Lung microvascular endothelial cell (primary cell): ENCODE measurements at regions not wholly inside any gene's neighbourhood (a gene's known extent, or its start where the extent isn't known, plus 50 kb on each side); places are given as distances from the start of the nearest gene placed in this dataset.
A peak's percentile ranks its signal among the peaks of the same experiment; 100 is the strongest.

Experiments used
- DNase-seq, 2 donors: peaks; one replicate each; pipeline versions ENCODE4 v3.0.0 to v3.0.0-alpha.2; 2010; ENCODE audit warnings: low read depth in 2 of 2

DNA sequence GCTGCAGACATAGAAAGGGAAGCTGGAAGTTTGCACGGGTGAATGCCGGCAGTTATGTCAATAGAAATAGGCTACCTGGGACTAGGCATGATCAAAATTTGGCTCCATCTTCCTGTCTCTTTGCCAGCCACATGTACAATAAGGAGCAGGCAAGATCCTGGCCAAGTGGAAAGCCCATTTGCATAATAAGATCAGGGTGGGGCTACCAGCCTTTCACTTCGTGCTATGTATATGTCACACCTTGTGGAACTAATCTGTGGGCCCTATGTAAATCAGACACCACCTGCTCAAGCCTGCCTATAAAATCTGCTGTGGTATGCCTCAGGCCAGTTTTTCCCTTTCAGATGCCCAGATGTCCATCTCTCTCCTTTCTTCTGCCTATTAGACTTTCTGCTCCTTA, 79.3 kb upstream of the DRD2 start:
- DNase-seq = no peak

DNA sequence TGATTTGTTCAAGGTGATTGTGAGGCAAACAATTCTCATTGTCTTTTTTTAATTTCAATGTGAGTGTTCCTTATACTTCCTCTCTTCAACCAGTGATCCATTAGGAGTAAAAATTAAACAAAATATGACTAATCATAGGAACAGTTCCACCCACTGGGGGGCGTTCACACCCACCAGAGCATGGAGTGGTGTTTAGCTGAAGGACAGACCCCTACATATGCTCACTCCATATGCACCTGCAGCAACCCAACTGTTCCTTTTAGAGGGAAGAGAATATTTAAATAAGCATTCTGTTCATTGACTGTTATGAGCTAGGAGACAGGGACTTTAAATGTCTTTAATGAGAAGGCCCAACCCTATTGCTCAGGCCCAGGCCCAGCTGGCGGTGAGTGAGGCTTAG, 78.7 kb upstream of the DRD2 start:
- peak in 1 of 2 donors; percentile 25 for DNase-seq

DNA sequence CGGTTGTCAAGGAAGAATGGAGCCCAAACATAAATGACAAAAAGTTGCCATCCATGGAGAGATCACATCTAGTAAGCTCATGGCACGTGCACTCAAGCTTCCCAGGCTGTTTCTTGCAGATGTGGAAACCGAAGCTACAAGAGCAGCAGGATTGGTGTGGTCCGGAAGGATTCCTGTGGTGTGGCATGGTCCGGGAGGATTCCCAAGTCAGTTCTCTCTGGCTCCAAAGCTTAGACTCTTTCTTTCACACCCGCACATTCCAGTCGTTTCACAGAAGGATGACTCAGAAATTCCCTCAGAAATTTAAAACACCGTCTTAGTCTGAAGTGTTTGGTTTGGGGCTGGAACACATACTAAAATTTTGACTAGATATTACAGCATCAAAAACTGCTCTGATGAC, 78.0 kb upstream of the DRD2 start:
- DNase-seq = no peak

DNA sequence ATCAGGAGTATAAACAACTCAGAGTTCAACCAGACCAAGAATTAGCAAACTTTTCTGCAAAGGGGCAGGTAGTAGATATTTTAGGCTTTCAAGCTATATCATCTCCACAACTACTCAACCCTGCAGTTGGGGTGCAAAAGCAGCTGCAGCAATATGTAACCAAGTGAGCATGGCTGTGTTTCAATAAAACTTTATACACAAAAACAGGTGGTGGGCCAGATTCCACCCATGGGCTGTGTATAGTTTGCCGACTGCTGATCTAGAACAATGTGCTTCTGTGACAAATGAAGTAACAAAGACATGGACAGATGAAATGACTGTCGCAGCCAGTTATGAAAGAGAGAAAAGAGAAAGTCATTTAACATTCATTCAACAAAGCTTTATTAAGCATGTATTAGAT, 77.1 kb upstream of the DRD2 start:
- no peak for DNase-seq

DNA sequence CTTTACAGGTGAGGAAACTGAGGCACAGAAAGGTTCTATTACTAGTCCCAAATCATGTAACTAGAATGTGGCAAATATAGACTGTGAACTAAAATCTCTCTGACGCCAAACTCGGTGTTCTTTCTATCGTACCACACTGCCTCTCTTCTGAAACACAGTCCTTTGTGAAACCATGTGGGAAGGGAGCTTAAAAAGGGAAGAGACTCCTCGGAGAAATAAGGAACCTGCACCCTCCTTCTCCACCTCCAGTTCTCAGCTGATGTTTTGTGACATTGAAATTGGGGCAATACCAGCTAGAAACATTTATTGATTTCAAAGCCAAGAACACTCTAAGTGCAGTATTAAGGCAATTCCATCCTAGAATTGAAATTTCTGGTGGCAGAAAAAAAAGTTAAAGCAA, 76.4 kb upstream of the DRD2 start:
- no peak for DNase-seq

- no peak for DNase-seq
Measured at GRCh38 chr11:113549611-113550578, 74.7 kb upstream of the DRD2 start.

DNA sequence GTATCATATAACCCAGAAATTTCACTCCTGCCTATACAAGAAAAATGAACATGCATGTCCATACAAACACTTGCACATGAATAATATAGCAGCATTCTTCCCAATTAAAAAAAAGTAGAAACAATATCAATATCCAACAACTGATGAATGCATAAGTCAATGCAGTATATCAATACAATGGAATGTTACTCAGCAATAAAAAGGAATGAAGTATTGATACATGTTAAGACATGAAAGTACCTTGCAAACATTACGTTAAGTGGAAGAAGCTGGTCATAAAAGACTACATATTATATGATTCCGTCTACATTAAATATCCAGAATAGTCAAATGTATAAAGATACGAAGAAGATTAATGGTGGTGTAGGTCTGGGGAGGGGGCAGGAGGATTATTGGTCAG, 73.9 kb upstream of the DRD2 start:
- no peak for DNase-seq

- no peak for DNase-seq
Measured at GRCh38 chr11:113547739-113548138, 72.5 kb upstream of the DRD2 start.

- peak in 1 of 2 donors; percentile 10 for DNase-seq
Measured at GRCh38 chr11:113546757-113547507, 71.7 kb upstream of the DRD2 start.

GRCh38 chr11:113542420-113542819, 67.2 kb upstream of the DRD2 start:
- DNase-seq = no peak

GRCh38 chr11:113540416-113541330, 65.5 kb upstream of the DRD2 start:
- no peak for DNase-seq

DNA sequence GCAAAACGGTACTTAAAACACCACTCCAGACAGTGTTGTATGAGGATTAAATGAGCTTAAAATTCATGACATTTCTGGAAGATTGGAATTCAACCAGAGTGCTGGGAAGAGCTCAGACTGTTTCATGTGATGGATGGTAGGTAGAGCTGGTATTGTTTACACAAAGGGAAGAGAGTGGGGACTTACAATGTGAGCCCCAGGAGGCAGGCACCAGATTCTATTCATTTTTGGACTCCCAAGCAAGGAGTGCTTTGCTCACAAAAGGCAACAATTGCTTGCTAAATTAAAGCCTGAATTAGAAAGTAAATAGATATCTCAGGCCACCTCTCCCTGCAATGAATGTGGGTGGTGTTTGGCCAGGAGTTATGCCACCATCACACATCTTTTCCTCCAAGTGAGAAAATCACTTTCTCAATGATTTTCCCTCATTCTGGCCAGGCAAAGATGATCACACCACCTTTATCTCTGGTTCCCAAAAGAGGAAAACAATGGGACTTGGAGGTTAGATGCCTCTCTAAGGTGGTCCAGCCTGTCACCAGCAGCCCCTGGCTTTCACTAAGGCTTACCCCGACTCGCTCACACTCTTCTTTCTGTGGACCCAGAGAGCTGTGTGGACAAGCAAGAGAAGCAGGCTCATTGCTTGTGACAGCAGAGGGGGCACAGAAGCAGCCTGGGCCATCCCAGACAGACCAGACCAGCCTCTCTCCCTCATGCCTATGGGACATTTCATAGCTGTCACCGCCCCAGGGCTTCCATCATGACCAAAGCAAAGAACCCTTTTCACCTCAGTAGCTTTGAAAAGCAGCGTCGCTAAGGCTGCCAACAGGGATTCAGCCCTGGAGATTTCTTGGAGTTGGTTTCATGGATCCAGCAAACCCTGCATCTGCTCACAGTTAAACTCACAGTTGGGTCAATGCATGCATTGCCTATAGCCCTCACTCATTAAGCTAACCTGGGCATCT, 63.5 kb upstream of the DRD2 start:
- no peak for DNase-seq

GRCh38 chr11:113534625-113535024, 59.4 kb upstream of the DRD2 start:
- DNase-seq = no peak

GRCh38 chr11:113533425-113533698, 58.2 kb upstream of the DRD2 start:
- DNase-seq = no peak

DNA sequence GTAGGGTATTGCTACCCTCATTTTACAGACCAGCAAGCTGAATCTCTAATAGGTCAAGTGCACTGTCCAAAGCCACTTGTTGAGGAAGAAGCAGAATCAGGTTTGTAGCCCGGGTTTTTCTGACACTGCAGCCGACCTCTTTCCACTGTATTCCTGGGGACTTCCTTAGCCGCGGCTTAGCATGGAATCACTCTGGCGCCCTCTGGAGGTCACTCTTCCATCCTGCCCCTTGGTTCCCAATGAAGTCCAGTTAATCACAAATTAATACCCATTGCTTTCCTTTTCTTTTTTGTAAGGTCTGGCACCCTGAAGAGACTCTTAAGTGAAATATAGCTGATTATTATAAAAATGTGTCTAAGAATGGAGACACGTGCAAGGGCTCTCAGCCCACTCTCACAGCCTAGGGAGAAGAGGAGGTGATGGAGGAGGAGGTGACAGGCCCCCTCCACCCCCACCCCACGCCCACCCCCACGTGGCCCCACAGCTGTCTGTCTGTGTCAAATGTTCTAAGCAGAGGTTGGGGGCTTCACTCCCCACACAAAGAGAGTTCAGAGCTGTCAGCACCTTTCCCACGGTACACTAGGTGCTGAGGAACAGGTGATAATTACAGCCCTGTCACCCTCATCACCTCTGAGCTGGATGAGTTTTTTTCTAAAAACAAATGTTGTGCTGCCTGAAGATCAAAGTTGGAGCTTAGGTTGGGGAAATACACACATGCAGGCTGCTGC, 57.7 kb upstream of the DRD2 start:
- DNase-seq = peak; percentile 81 to 85

DNA sequence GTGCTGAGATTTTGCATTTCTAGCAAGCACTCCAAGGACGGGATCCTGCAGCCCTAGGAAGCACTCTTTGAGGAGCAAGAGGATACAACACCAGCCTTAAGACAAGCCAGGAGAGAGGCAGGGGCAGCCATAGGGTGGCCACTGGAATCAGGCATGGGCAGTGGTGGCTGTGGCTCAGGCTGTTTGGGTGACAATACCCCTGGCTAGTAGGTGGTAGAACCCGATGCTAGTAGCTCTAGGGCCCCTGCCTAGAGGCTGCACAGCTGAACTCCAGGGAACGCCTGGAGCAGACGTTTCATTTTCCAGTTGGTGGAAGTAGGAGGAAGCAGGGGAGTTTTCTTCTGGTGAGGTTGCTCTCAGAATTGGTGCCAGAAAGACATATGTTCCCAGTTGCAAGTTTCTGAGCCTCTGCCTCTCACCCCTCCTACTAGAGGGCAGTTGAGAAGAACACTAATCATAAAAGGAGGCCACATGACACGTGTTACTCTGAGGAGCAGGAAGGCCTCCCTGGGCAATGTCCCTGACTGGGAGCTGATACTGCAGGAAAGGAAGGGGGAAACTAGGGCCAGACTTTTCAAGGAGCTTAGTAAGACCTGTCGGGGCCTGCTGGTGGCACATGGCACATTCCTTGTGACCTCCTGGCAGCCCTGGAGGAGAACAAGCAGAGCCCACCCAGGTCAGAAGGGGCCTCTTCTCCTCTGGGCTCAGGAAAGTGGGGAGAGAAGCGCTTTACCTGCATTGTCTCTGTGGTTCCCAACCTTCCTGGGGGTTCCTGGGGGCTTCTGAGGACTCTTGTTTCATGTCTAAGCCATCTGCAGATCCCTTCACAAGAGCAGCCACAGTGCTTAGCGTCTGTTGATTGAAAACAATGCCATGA, 56.6 kb upstream of the DRD2 start:
- no peak for DNase-seq

- no peak for DNase-seq
Measured at GRCh38 chr11:113531083-113531482, 55.9 kb upstream of the DRD2 start.

DNA sequence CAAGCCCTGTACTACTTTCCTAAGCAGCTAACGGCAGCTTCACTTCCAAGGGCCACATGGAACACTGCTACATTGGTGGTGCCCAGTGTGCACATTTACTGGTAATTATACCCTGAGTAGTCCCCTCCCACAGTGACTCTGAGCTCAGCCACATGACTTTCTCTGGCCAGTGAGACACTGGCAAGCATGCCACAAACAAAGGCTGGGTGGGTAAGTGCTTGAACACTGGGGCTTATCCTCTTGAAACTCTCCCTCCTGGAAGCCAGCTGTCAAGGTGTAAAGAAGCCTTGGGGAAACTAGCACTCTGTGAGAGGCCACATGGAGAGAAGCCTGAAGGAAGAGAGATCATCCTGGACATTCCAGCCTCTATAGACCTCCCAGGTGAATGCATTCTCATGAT, 54.4 kb upstream of the DRD2 start:
- DNase-seq = no peak

GRCh38 chr11:113528982-113529381, 53.8 kb upstream of the DRD2 start:
- DNase-seq = no peak
